SU-DHL-6 (cell line): ENCODE measurements at regions not wholly inside any gene's neighbourhood (a gene's known extent, or its start where the extent isn't known, plus 50 kb on each side); places are given as distances from the start of the nearest gene placed in this dataset.
"Not testable (repeated sequence)": the region's sequence is repeated elsewhere in the genome, so short reads cannot be mapped to it uniquely, and the experiment has no call there.

Experiments
- H2AFZ ChIP-seq: fragments of 200-600 bp; sonication (generic); 2 replicates; pipeline ENCODE4 v1.6.1; 2014; ENCODE audit warnings: low read depth, mild to moderate bottlenecking, moderate library complexity, mixed read lengths, antibody characterized with exemption, low read length; ENCODE audit not compliant: severe bottlenecking
- H3F3A ChIP-seq: fragments of 200-600 bp; shearing (Covaris generic); 2 replicates; pipeline ENCODE4 v1.6.0; 2016; ENCODE audit warnings: antibody characterized with exemption, mild to moderate bottlenecking; ENCODE audit not compliant: insufficient read depth
- H3K27ac ChIP-seq: fragments of 200-600 bp; sonication (generic); 2 replicates; pipeline ENCODE4 v1.5.1; 2016; ENCODE audit warnings: low read depth, mild to moderate bottlenecking, low read length, moderate library complexity, mixed read lengths
- H3K27me3 ChIP-seq: fragments of 200-600 bp; sonication (generic), shearing (Covaris generic); 2 replicates; pipeline ENCODE4 v1.6.0; 2014; ENCODE audit warnings: mild to moderate bottlenecking, low read length
- H3K36me3 ChIP-seq: fragments of 200-600 bp; sonication (generic); 2 replicates; pipeline ENCODE4 v1.6.1; 2014; ENCODE audit warnings: mild to moderate bottlenecking, low read length, mixed read lengths
- H3K4me2 ChIP-seq: fragments of 300-600, 200-600 bp; shearing (Covaris generic), sonication (generic); 2 replicates; pipeline ENCODE4 v1.6.0; 2014; ENCODE audit warnings: low read length, low read depth, mild to moderate bottlenecking; ENCODE audit not compliant: poor library complexity, severe bottlenecking
- H3K4me3 ChIP-seq: fragments of 200-600 bp; sonication (generic); 2 replicates; pipeline ENCODE4 v1.5.1; 2014; ENCODE audit warnings: antibody characterized with exemption, low read length, mild to moderate bottlenecking, mixed read lengths; ENCODE audit not compliant: insufficient read depth, poor library complexity, severe bottlenecking
- H3K79me2 ChIP-seq: fragments of 200-600 bp; sonication (generic); 2 replicates; pipeline ENCODE4 v1.6.1; 2014; ENCODE audit warnings: mild to moderate bottlenecking, low read length, moderate library complexity; ENCODE audit not compliant: insufficient read depth
- H3K9ac ChIP-seq: fragments of 200-600 bp; sonication (generic); 2 replicates; pipeline ENCODE4 v1.7.0; 2014; ENCODE audit warnings: mild to moderate bottlenecking, low read length
- H3K9me2 ChIP-seq: fragments of 200-600 bp; sonication (generic); replicated peaks from 2 replicates; pipeline ENCODE4 v1.6.1; 2014; ENCODE audit warnings: low read length; ENCODE audit not compliant: insufficient read depth
- H3K9me3 ChIP-seq: fragments of 200-600 bp; sonication (generic); 2 replicates; pipeline ENCODE4 v1.6.1; 2014; ENCODE audit warnings: low read length, mixed read lengths; ENCODE audit not compliant: insufficient read depth
- H4K20me1 ChIP-seq: fragments of 200-600 bp; sonication (generic); 2 replicates; pipeline ENCODE4 v1.6.1; 2014; ENCODE audit warnings: low read depth, mild to moderate bottlenecking, antibody characterized with exemption, low read length, moderate library complexity, mixed read lengths
- EZH2phosphoT487 ChIP-seq: fragments of 200-600 bp; sonication (generic), shearing (Covaris generic); conservative IDR thresholded peaks from 2 replicates; pipeline ENCODE4 v1.6.1; 2018; ENCODE audit warnings: mild to moderate bottlenecking, antibody characterized with exemption, low read length, moderate library complexity, mixed read lengths
- TF ChIP-seq, protein P1 (sequence below): fragments of 200-600 bp; sonication (generic); IDR thresholded peaks from one replicate; pipeline ENCODE4 v1.5.1; 2017; ENCODE audit warnings: antibody characterized with exemption, mild to moderate bottlenecking, low read length, moderate library complexity; ENCODE audit not compliant: insufficient read depth, poor library complexity, severe bottlenecking

DNA sequence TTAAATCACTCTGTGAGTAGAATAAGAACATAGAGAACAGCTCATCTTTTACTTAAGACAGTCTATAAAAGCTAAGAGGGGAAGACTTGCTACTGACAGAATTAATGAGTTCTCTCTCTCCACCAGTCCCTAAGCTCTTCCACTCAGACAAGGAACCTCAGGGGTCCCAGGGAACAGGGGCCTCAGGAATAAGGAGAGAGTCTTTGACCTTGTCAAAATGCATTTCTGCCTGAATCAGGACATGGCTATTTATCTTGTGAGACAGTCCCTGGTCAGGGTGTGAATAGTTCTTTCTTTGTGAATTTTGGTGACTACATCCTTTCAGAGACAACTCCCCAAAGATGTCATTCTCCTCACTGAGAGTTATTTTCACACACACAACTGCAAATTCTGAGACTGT is 218.7 kb upstream of the HS3ST1 start:
- Histone ChIP-seq H3K9ac (no peak overlapping the region), H3K9me2 (no peaks in the 10 kb centered on the region), H3F3A (no peaks in the 10 kb centered on the region), H3K9me3 (no peaks in the 10 kb centered on the region), H3K79me2 (no peaks in the 10 kb centered on the region), H3K4me3 (no peak overlapping the region), H4K20me1 (no peaks in the 10 kb centered on the region), H3K27me3 (no peaks in the 10 kb centered on the region), H3K4me2 (no peak overlapping the region), H2AFZ (no peak overlapping the region), H3K27ac (no peak overlapping the region), H3K36me3 (no peaks in the 10 kb centered on the region)
- TF ChIP-seq, protein P1, sequence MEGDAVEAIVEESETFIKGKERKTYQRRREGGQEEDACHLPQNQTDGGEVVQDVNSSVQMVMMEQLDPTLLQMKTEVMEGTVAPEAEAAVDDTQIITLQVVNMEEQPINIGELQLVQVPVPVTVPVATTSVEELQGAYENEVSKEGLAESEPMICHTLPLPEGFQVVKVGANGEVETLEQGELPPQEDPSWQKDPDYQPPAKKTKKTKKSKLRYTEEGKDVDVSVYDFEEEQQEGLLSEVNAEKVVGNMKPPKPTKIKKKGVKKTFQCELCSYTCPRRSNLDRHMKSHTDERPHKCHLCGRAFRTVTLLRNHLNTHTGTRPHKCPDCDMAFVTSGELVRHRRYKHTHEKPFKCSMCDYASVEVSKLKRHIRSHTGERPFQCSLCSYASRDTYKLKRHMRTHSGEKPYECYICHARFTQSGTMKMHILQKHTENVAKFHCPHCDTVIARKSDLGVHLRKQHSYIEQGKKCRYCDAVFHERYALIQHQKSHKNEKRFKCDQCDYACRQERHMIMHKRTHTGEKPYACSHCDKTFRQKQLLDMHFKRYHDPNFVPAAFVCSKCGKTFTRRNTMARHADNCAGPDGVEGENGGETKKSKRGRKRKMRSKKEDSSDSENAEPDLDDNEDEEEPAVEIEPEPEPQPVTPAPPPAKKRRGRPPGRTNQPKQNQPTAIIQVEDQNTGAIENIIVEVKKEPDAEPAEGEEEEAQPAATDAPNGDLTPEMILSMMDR = no peak
- TF ChIP-seq EZH2phosphoT487 = no peak

DNA sequence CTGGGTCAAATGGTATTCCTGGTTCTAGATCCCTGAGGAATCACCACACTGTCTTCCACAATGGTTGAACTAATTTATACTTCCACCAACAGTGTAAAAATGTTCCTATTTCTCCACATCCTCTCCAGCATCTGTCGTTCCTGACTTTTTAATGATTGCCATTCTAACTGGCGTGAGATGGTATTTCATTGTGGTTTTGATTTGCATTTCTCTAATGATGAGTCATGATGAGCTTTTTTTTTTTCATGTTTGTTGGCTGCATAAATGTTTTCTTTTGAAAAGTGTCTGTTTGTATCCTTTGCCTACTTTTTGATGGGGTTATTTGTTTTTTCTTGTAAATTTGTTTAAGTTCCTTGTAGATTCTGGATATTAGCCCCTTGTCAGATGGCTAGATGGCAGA is 214.4 kb upstream of the HS3ST1 start:
- H3K9me3 ChIP-seq, H3K27me3 ChIP-seq, H3F3A ChIP-seq, H3K36me3 ChIP-seq, H3K27ac ChIP-seq, H3K9ac ChIP-seq, H3K9me2 ChIP-seq, H3K79me2 ChIP-seq, H3K4me3 ChIP-seq, H2AFZ ChIP-seq, H4K20me1 ChIP-seq, H3K4me2 ChIP-seq: not testable (repeated sequence)

DNA sequence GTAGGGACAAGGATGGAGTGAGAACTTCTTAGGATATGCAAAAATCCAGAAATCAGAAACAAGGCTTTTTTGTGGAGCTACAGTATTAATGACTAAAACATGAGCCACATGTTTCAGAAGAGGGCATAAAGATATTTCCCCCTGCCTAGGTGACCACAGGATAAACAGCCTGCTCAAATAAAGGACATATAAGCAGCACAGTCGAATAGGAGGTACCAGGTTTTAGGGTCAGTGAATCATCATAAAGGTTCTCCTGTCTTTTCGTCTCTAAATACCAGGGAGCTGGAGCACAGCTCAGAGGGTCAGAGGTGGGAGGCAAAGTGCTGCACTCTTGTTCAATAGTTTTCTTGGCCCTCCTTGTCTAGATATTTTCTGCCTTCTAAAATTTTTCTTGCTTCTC is 211.9 kb upstream of the HS3ST1 start:
- no peaks in the 10 kb centered on the region for H3K27me3 ChIP-seq
- no peak overlapping the region for H3K4me3 ChIP-seq
- no peaks in the 10 kb centered on the region for H3F3A ChIP-seq
- H3K36me3 ChIP-seq = no peaks in the 10 kb centered on the region
- H2AFZ ChIP-seq = no peak overlapping the region
- H3K79me2 ChIP-seq = no peaks in the 10 kb centered on the region
- TF ChIP-seq EZH2phosphoT487 = no peak
- TF ChIP-seq, protein P1 = no peak
- no peak overlapping the region for H3K9ac ChIP-seq
- H3K4me2 ChIP-seq = no peak overlapping the region
- no peaks in the 10 kb centered on the region for H3K9me3 ChIP-seq
- no peaks in the 10 kb centered on the region for H3K9me2 ChIP-seq
- no peak overlapping the region for H3K27ac ChIP-seq
- no peaks in the 10 kb centered on the region for H4K20me1 ChIP-seq

DNA sequence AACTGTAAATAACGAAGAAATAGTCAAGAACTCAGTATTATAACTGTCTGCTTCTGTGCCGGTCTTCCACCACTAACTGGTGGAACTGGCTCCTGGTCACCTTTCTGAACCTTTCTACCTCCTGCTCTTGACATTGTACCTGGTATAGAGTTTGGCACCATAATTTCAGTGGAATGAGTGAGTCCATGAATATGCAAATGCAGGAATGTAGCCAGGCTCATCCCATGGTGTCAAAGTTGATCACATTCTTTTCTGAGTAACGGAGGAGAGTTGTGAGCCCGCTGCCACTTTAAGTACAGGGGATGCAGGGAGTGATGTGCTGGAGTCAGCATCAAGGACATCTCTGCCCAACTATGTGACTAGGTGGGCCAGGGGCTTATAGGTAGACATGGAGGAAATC is 207.9 kb upstream of the HS3ST1 start:
- H3K27ac ChIP-seq = no peak overlapping the region
- H3K9me2 ChIP-seq = no peaks in the 10 kb centered on the region
- no peaks in the 10 kb centered on the region for H3K27me3 ChIP-seq
- no peak for TF ChIP-seq EZH2phosphoT487
- TF ChIP-seq, protein P1 = no peak
- H3K4me3 ChIP-seq = no peak overlapping the region
- H2AFZ ChIP-seq = no peak overlapping the region
- H3K9ac ChIP-seq = no peak overlapping the region
- H3K36me3 ChIP-seq = no peaks in the 10 kb centered on the region
- no peaks in the 10 kb centered on the region for H3K9me3 ChIP-seq
- no peak overlapping the region for H3K4me2 ChIP-seq
- H3F3A ChIP-seq = no peaks in the 10 kb centered on the region
- H4K20me1 ChIP-seq = no peaks in the 10 kb centered on the region
- H3K79me2 ChIP-seq = no peaks in the 10 kb centered on the region
